BLaER1 (cell line): ENCODE measurements at regions not wholly inside any gene's neighbourhood (a gene's known extent, or its start where the extent isn't known, plus 50 kb on each side); places are given as distances from the start of the nearest gene placed in this dataset.

Source experiments
- H3K27ac ChIP-seq: shearing (Covaris generic); formaldehyde crosslinking; 2 replicates; pipeline ENCODE4 v1.8.1; 2022
- H3K27me3 ChIP-seq: shearing (Covaris generic); formaldehyde crosslinking; 2 replicates; pipeline ENCODE4 v1.8.1; 2022
- H3K36me3 ChIP-seq: shearing (Covaris generic); formaldehyde crosslinking; 2 replicates; pipeline ENCODE4 v1.8.1; 2022
- H3K4me1 ChIP-seq: shearing (Covaris generic); formaldehyde crosslinking; 2 replicates; pipeline ENCODE4 v1.8.1; 2022
- H3K4me2 ChIP-seq: shearing (Covaris generic); formaldehyde crosslinking; 2 replicates; pipeline ENCODE4 v1.8.1; 2022
- H3K4me3 ChIP-seq: shearing (Covaris generic); formaldehyde crosslinking; 2 replicates; pipeline ENCODE4 v1.8.1; 2022
- H3K9ac ChIP-seq: shearing (Covaris generic); formaldehyde crosslinking; 2 replicates; pipeline ENCODE4 v1.8.1; 2022
- H3K9me3 ChIP-seq: shearing (Covaris generic); formaldehyde crosslinking; 2 replicates; pipeline ENCODE4 v1.8.1; 2022
- H4K20me1 ChIP-seq: shearing (Covaris generic); formaldehyde crosslinking; 2 replicates; pipeline ENCODE4 v1.8.1; 2022
- Cebpa-rat ChIP-seq: shearing (Covaris generic); IDR thresholded peaks from 2 replicates; pipeline ENCODE4 v1.8.1; 2022

DNA sequence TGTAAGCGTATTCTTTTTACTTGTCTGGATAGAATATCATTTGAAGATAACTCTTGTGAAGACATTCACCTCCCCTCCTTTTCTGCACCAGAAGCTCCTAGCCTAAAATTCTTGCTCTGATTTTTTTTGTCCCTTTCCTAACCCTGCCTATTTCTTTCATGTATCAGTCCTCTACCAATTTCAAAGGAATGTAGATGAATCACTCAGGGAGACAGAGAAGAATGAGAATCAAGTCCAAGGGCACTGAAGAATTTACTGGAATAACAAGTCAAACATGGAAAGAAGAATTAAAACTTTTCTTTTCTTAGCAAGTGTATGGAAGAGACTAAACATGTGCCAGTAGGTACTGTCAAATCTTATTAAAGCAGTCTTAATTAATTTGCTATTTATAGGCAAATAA, 618.7 kb downstream of the DNAH5 start:
- no peaks in the 10 kb centered on the region for H3K4me1 ChIP-seq
- no peaks in the 10 kb centered on the region for H4K20me1 ChIP-seq
- TF ChIP-seq Cebpa-rat: no peak
- H3K27ac ChIP-seq: no peak overlapping the region
- H3K27me3 ChIP-seq: no peaks in the 10 kb centered on the region
- no peaks in the 10 kb centered on the region for H3K36me3 ChIP-seq
- no peak overlapping the region for H3K4me3 ChIP-seq
- no peak overlapping the region for H3K4me2 ChIP-seq
- H3K9me3 ChIP-seq: no peaks in the 10 kb centered on the region
- H3K9ac ChIP-seq: no peak overlapping the region

DNA sequence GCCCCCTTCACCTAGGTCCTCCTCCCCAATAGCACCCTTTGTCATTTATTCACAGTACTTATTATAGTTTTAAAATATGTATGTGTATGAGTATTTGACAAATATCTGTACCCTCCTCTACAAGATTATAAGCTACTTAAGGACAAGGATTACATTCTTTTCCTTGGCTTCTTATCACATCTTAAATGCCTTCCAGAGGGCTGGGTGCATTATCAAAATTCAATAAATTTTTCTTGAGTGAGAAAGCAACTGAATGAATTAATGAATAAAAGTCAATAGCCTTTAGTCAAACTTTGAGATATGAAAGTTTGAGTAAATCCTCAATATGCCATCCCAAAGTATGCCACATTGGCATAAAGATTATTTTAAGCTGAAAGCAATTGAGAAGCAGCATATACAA, 621.7 kb downstream of the DNAH5 start:
- H3K9me3 ChIP-seq: no peaks in the 10 kb centered on the region

DNA sequence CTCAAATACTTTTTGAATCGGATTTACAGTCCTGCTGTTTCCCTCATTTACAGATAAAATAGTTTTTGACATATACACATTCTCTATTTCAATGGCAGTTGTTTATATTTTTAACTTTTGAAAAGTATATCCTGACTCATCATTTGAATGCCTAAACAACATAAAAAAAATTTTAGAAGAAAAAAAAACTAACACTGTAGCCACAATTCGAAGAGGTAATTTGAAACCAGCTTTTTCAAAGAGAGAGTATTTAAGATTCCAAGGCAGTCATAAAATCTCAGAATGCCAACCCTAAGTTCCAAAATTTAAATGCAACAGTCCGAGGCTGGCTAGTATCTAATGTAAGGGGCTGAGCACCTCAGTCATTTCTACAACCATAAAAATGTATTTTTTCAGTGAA, 626.8 kb downstream of the DNAH5 start:
- H3K9ac ChIP-seq: no peak overlapping the region
- no peaks in the 10 kb centered on the region for H3K36me3 ChIP-seq
- no peaks in the 10 kb centered on the region for H4K20me1 ChIP-seq
- H3K27me3 ChIP-seq: no peaks in the 10 kb centered on the region
- H3K4me3 ChIP-seq: no peak overlapping the region
- no peak overlapping the region for H3K27ac ChIP-seq
- H3K4me1 ChIP-seq: no peaks in the 10 kb centered on the region
- H3K4me2 ChIP-seq: no peak overlapping the region
- TF ChIP-seq Cebpa-rat: no peak
- no peaks in the 10 kb centered on the region for H3K9me3 ChIP-seq

More for the DNA sequence above, 621.7 kb downstream of the DNAH5 start:
- H3K9ac ChIP-seq: no peak overlapping the region
- no peak overlapping the region for H3K27ac ChIP-seq
- no peak for TF ChIP-seq Cebpa-rat
- H3K4me2 ChIP-seq: no peak overlapping the region
- H4K20me1 ChIP-seq: no peaks in the 10 kb centered on the region
- H3K4me1 ChIP-seq: no peaks in the 10 kb centered on the region
- no peaks in the 10 kb centered on the region for H3K36me3 ChIP-seq
- no peak overlapping the region for H3K4me3 ChIP-seq
- no peaks in the 10 kb centered on the region for H3K27me3 ChIP-seq

DNA sequence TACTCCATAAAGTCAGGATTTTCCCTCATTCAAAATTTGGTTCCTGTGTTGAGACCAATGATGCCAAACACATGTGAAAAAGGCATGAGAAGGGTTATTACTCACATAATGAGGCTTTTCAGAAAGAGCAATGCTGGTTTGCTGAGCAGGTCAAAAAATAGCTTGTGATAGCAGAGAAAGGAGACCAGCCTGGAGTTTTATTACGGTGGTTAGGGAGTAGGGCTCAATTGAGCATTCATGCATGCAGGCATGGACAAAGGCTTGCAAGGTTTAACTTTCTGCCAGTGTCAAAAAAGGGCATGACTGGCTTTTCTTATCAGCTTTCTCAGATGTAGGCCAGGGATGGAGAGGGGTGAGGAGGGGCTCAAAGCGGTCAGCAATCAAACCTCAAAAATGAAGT, 628.3 kb downstream of the DNAH5 start:
- Histone ChIP-seq H3K9me3 (no peaks in the 10 kb centered on the region), H4K20me1 (no peaks in the 10 kb centered on the region), H3K27ac (no peak overlapping the region), H3K36me3 (no peaks in the 10 kb centered on the region), H3K4me2 (no peak overlapping the region), H3K4me1 (no peaks in the 10 kb centered on the region), H3K27me3 (no peaks in the 10 kb centered on the region), H3K9ac (no peak overlapping the region), H3K4me3 (no peak overlapping the region)
- TF ChIP-seq Cebpa-rat: no peak

DNA sequence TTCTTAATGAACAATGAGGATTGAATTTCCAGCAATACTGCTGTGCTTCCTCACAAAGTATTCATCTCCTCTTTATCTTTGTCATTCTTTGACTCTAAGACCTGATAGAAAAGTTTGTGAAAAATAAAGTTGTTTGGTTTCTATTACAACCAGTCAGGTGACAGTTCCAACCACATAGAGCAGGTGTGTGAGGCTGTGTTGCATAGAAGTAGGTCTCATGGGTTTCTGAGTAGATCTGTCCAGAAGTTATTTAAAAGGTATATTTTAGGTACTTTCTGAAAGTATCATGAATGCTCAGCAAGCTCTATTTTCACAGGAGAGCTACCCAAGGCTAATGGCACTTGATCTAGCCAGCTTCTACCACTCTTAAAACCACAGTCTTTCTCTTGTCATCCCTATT, 637.0 kb downstream of the DNAH5 start:
- Histone ChIP-seq H3K4me1 (no peaks in the 10 kb centered on the region), H3K9me3 (no peaks in the 10 kb centered on the region), H3K4me3 (no peak overlapping the region), H3K27ac (no peak overlapping the region), H4K20me1 (no peaks in the 10 kb centered on the region), H3K36me3 (no peaks in the 10 kb centered on the region), H3K27me3 (no peaks in the 10 kb centered on the region), H3K9ac (no peak overlapping the region), H3K4me2 (no peak overlapping the region)
- TF ChIP-seq Cebpa-rat: no peak

DNA sequence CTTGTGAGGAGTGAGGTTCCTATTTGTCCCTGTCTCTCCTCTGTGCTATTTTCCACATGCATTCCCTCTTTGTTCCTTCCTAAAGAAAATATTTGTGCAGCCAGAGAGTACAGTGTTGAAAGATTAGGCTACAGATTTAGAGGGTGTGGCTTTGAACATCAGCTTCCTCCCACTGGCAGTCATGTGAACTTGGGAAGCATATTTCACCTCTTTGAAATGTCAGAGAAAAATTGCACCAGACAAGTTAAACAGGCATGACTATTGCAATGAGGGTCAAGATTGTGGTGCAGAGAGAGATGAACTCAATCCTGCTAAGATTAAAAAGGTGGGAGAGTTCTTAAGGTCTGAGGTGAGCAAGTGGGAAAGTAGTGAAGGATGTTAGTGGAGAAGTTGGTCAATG, 641.0 kb downstream of the DNAH5 start:
- no peaks in the 10 kb centered on the region for H3K36me3 ChIP-seq
- H3K4me2 ChIP-seq: no peak overlapping the region
- H3K27ac ChIP-seq: no peak overlapping the region
- no peaks in the 10 kb centered on the region for H3K9me3 ChIP-seq
- H3K27me3 ChIP-seq: no peaks in the 10 kb centered on the region
- H3K4me1 ChIP-seq: no peaks in the 10 kb centered on the region
- H3K9ac ChIP-seq: no peak overlapping the region
- H4K20me1 ChIP-seq: no peaks in the 10 kb centered on the region
- no peak overlapping the region for H3K4me3 ChIP-seq
- TF ChIP-seq Cebpa-rat: no peak

DNA sequence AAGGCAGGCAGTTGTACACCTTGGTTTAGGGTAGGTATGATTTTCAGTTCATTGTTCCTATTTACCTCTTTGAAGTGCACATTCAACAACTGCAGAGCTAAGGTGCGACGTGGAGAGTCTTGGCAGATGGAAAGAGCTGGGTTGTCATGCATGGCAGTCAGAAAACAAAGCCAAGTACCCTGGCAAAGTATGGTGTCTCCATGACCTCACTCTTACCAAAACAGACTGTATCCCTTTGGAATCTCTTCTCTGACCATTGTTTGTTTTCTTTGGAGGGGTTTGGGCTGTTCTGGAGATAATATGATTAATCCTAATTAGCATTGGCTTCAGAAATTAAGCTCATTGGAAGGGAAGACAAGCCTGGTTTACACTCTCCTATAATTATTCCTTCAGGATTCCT, 665.7 kb downstream of the DNAH5 start:
- Histone ChIP-seq H3K36me3 (no peaks in the 10 kb centered on the region), H3K27ac (no peak overlapping the region), H3K4me3 (no peak overlapping the region), H4K20me1 (no peaks in the 10 kb centered on the region), H3K27me3 (no peaks in the 10 kb centered on the region), H3K4me1 (no peaks in the 10 kb centered on the region), H3K9ac (no peak overlapping the region), H3K4me2 (no peak overlapping the region), H3K9me3 (no peaks in the 10 kb centered on the region)
- no peak for TF ChIP-seq Cebpa-rat

DNA sequence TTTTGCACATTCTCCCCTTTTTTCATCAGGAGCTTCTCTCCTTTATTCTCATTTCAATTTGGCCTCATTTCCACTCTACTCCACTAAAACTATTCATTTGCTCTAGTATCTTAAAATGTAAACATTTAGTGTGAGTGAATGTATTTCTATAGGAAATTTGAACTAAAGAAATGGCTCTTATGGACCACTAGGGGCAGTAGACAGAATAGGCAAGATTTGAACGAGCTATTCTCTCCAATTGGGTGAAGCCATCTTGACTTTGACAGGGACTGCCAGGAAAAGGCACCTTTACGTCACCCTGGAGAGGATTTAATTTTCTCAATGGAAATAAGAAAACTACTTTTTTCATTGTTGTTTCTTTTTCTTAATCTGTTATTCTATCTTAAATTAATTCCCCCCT, 666.3 kb downstream of the DNAH5 start:
- TF ChIP-seq Cebpa-rat: no peak
- Histone ChIP-seq H3K9me3 (no peaks in the 10 kb centered on the region), H3K4me2 (no peak overlapping the region), H3K36me3 (no peaks in the 10 kb centered on the region), H4K20me1 (no peaks in the 10 kb centered on the region), H3K4me3 (no peak overlapping the region), H3K9ac (no peak overlapping the region), H3K27me3 (no peaks in the 10 kb centered on the region), H3K27ac (no peak overlapping the region), H3K4me1 (no peaks in the 10 kb centered on the region)

DNA sequence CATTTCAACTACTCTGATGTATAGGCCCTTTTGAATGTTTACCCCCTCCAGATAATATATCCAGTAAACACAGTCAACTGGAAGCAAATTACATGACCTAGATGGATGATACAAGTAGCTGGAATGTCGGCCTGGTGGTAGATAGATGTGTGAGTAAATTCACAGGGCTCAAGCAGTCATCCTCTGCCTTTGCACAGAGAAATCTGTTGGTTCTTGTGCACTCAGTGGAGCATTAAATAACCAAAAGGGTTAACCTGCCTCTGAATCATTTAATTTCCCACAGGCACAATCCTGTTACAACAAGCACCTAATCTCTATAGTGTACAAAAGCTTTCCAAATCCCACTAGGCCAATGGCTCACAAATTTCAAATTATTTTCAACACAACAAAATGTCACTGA, 668.3 kb downstream of the DNAH5 start:
- no peak for TF ChIP-seq Cebpa-rat
- no peaks in the 10 kb centered on the region for H3K27me3 ChIP-seq
- no peaks in the 10 kb centered on the region for H3K36me3 ChIP-seq
- no peak overlapping the region for H3K9ac ChIP-seq
- no peak overlapping the region for H3K27ac ChIP-seq
- no peaks in the 10 kb centered on the region for H3K4me1 ChIP-seq
- no peaks in the 10 kb centered on the region for H4K20me1 ChIP-seq
- no peak overlapping the region for H3K4me3 ChIP-seq
- H3K9me3 ChIP-seq: no peaks in the 10 kb centered on the region
- no peak overlapping the region for H3K4me2 ChIP-seq

DNA sequence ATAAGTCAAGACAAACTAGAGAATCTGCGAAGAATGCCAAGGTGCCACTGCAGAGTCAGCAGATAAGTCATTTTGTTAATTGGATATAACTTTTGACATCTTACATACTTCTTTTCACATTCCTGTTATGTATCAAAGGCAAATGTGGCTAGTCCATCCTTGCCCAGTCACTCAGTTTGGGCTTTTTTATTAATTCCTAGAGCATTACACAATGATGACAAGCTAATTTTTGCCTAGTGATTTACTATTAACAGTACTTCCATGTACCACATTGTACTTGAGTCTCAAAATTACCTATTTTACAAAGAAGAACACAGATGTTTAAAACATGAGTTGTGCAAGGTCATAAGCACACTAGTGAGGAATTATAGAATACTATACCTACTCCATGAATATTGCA, 680.8 kb downstream of the DNAH5 start:
- H4K20me1 ChIP-seq: no peaks in the 10 kb centered on the region
- 0 out of 2 replicates have a peak, but pooled peaks cover 3% of the 10 kb centered on the region for H3K9me3 ChIP-seq
- no peak overlapping the region for H3K4me2 ChIP-seq

DNA sequence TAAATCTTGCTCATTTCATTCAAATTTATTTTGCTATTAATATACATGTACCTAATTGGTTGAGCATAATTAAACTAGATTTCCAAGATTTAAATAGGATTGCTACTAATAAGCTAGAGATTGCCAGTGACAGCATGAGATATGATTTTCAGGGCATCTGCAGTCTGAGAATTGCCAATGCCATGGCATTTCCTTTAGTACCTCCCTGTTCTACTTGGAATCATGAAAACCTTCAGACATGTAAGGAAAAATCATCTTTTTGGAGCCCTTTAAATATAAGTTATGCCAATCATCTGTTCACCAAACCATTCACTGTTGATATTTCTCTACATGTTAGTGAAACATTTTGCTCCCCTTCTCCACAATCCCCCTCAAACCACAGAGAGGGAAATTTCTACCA, 691.4 kb downstream of the DNAH5 start:
- Histone ChIP-seq H3K27ac (no peak overlapping the region), H3K27me3 (no peaks in the 10 kb centered on the region), H3K36me3 (no peaks in the 10 kb centered on the region), H3K9me3 (no peaks in the 10 kb centered on the region), H3K4me2 (no peak overlapping the region), H3K4me3 (no peak overlapping the region), H3K9ac (no peak overlapping the region), H4K20me1 (no peaks in the 10 kb centered on the region), H3K4me1 (no peaks in the 10 kb centered on the region)
- TF ChIP-seq Cebpa-rat: no peak

More for the DNA sequence above, 680.8 kb downstream of the DNAH5 start:
- Histone ChIP-seq H3K4me1 (no peaks in the 10 kb centered on the region), H3K4me3 (no peak overlapping the region), H3K27ac (no peak overlapping the region), H3K36me3 (no peaks in the 10 kb centered on the region), H3K27me3 (no peaks in the 10 kb centered on the region), H3K9ac (no peak overlapping the region)
- TF ChIP-seq Cebpa-rat: no peak
